Umbilical cord (tissue), 1 donor: ENCODE measurements at regions not wholly inside any gene's neighbourhood (a gene's known extent, or its start where the extent isn't known, plus 50 kb on each side); places are given as distances from the start of the nearest gene placed in this dataset.
A peak's percentile ranks its signal among the peaks of the same experiment; 100 is the strongest.

Experiments used
- DNase-seq: peaks from one replicate; pipeline ENCODE4 v3.0.0-alpha.2; 2015; ENCODE audit warnings: low spot score

DNA sequence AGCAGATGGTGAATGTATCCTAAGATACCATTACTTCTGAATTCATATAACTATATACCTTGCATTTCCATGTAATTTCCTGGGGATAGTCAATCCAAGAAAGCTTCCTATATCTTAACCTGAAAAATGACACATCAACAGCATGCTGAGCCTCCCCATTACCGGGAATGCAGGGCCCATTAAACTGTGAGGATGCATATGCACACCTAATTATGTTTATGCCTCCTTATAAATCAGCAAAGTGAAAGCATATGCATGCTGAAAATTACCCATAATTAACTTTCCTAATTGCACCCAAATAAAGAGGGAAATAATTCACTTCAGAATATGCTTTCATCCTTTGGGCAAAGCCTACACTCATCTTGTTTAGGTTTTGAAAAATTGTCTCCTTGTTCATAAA, 663.0 kb downstream of the KCNA4 start:
- no peak for DNase-seq

- no peak for DNase-seq
Measured at GRCh38 chr11:29352273-29352795, 664.5 kb downstream of the KCNA4 start.

GRCh38 chr11:29351301-29351873, 665.4 kb downstream of the KCNA4 start:
- no peak for DNase-seq

GRCh38 chr11:29343465-29344333, 673.1 kb downstream of the KCNA4 start:
- peak; percentile 35 for DNase-seq

GRCh38 chr11:29336727-29337575, 679.9 kb downstream of the KCNA4 start:
- DNase-seq, result no peak

DNA sequence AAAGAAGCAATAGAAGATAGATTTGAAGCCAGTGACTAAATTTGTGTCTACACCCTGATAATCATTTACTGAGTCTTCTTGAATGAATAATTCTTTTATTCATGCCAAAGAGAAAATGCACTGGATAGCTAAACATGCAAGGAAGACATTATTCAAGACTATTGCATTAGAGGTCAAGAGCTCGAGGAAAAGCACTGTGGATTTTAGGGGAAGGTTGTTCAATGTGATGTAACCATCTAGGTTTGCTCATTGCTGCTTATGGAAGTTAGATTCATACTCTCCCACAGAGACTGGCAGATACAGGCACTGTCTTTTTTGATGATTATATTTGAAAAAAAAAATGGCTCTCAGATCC, 682.1 kb downstream of the KCNA4 start:
- DNase-seq, result no peak

DNA sequence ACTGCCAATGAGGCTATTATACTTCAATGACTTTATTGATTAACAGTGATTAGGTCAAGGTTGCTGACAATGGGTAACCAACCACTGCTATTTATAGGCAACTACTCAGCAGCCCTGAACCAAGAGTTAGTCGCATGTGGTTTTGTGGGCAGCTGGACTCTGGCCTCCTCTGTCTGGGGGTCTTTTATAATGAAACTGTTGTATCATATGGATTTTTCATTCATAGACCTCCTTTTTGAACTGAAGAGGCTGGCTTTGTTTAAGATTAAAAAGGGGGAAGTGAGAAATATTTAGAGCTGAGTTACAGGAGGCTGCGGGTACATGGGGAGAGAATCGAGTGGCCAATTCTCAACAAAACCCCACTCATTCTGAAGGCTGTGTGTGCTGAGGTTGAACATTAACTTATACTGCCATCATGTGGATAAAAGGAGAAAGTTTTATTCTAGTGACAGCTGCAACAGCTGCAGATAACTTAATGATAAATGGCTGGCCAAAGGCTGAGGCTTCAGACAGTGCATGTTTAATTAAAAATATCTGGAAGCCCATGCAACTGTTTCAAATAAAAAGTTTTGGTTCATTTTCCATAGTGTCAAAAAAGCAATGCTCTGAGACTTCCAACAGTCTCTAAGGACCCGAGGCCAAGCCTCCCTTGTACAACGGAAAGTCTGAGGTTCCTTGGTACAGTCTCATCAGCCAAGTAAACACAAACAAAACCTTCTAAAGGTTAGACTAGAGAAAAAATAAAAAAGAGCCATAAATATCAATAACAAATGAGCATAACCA, 682.6 kb downstream of the KCNA4 start:
- peak; percentile 40 for DNase-seq

GRCh38 chr11:29331451-29332010, 685.3 kb downstream of the KCNA4 start:
- no peak for DNase-seq

DNA sequence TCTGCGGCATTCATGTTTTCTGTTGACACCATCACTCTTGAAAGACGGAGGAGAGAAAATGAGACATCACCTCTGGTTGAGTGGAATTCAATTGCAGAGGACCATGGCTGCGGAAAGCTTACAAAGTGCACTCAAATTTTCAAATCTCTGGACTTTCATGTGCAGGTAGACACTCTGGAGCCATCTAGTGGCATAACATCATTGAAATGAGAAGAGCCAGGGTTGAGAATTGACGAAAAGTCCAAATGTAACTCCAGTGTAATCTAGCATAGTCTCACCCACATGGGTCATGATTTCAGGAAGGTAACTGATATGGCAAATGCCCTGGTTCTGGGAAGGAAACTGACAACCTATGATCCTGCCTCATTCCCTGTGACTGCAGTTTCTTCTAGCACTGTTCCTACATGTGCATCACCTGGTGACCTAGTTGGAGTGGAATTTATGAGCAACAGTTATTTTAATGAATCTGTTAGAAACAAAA, 687.8 kb downstream of the KCNA4 start:
- peak; percentile 42 for DNase-seq

DNA sequence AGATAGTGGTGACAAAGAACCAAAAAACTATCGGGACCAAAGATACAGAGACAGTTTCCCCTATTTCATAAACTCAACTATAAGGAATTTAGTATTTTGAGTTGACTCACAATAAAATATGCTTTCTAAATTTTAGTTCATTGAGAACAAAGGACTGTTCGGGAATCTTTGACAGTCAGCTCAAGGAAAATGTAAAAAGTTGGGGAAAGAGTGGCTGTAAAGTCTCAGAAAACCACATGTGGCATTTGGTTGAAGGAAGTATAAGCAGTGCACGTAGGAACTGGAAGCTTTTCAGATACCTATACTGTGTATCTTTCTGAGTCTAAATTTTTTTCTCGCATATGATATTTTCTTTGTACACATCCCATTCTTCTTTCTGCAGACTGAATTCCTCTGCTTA, 688.9 kb downstream of the KCNA4 start:
- DNase-seq, result no peak

- no peak for DNase-seq
Measured at GRCh38 chr11:29326757-29327156, 690.1 kb downstream of the KCNA4 start.

DNA sequence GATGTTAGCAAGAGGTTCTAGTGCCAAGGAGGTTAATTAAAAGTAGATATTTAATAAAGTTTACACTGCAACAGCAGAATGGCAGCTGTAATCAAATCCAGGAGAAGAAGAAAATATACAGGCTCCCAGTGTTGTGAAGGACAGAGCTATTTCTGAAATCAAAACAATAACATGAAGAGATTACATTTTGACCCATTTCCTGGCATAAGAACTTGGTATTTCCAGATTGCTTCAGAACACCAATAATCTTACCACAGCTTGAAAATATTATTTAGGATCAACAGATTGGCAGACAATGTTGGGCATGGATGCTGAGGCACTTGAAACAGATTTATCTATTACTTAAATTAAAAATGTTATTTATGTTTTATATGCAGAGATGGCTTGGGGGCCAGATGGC, 692.5 kb downstream of the KCNA4 start:
- no peak for DNase-seq

GRCh38 chr11:29321293-29322132, 695.3 kb downstream of the KCNA4 start:
- no peak for DNase-seq

GRCh38 chr11:29320196-29320595, 696.6 kb downstream of the KCNA4 start:
- DNase-seq, result no peak

- no peak for DNase-seq
Measured at GRCh38 chr11:29319210-29319609, 697.6 kb downstream of the KCNA4 start.

DNA sequence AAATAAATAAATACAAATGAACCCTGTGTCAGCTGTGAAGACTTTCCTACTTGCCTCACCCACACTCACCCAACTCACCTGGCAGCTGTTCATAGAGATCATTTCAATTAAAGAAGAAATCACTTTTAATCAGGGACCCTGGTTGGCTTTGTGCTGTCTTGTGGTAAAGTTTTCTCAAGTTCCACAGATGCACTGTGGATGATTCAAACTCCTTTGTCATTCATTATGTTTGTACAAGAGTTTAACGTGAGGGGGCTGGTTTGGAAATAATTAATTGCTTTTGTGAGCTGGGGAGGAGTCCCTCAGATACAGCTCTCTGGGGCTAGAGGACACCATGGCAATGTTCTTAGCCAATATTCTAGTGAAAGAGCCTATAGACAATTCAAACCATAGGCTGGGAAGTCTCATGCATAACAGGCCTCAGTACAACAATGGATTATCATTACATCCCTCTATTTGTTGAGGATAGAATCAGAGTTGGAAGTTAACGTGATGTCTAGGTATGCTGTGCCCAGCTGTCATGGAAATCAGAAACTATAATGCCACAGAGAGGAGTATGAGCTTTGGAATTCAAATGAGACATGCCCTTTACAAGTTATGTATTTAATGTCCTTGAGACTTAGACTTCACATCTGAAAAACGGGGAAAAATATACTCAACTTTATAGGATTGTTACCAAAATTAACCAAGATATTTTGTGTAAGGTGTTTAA, 698.5 kb downstream of the KCNA4 start:
- no peak for DNase-seq

DNA sequence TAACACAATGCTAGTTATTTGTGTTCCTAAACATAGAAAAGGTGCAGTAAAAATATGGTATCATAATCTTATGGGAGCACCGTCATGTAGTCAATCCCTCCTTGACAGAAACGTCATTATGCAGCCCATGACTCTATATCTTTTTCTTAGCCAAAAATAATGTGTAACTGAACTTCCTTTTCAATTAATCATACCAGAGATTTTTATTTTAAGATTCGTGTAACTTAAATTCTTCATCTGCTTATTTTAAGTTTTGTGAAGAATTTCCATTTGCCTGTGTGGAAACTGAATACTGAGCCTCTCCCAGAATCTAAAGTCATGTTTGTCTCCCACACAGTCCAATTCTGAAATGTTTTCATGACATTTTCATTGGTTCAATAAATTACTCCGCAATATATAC, 699.1 kb downstream of the KCNA4 start:
- DNase-seq, result no peak

GRCh38 chr11:29315275-29315674, 701.6 kb downstream of the KCNA4 start:
- DNase-seq, result no peak

- no peak for DNase-seq
Measured at GRCh38 chr11:29314211-29314610, 702.6 kb downstream of the KCNA4 start.
